M059J (cell line): ENCODE measurements at regions not wholly inside any gene's neighbourhood (a gene's known extent, or its start where the extent isn't known, plus 50 kb on each side); places are given as distances from the start of the nearest gene placed in this dataset.

Source experiments
- DNase-seq: peaks from one replicate; pipeline ENCODE4 v3.0.0-alpha.2; 2012; ENCODE audit warnings: low read depth

DNA sequence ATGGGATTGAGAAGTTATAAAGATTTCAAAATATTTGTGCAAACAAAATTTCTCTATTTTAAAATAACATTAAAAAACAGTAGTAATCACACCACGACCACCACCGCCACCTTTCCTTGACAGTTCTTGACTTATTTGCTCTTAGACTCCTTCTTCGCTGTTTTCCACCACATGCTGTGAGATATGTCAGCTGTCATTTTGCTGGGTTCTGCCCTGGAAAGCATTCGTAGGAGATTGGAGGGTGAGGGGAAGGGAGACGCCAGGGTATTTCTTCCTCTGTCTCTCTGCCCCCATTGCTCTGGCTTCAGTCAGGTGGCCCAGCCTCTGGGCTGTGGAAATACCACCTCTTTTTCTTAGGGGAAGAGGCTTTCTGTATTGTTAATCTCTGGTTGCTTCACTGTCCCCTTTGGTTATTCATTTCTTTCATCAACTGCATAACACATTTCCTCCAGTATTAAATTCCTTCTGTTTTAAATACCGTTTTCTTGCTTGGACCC, 186.2 kb downstream of the NEDD1 start:
- no peak for DNase-seq

DNA sequence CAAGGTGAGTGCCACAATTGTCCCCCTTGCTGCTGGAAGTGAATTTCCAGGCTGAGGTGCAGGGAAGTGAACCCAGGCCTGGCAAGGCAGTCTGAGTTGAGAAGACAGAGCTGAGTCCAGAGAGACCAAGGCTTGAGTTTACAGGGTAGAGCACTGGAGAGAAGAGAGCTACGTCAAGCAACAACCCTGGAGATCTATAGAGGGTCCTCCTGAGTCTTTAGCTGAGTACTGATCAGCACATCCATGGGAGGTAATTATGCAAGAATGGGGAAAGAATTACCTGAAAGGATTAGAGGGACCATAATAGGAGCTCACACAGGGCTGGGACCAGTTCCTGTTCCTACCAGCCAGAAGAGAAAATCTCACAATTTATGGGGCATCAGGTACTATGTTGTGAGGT, 190.7 kb downstream of the NEDD1 start:
- no peak for DNase-seq

DNA sequence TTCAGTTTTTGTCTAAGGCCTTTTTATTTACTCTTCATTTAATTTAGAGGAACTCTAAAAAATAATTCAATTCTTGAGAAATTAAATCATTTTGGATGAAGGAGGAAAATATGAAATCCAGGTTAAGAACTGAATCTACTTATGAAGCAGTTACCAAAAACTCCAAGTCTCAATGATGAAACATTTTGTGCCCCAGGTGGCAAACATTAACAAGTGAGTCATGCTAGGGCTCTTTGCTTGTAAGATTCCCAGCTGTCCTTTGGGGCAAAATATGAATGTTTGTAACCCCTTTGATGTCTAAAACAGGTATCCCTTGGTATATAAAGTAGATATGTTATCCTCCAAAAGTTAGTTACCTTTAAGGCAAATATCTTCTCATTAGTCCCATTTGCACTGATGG, 202.4 kb downstream of the NEDD1 start:
- DNase-seq = no peak

DNA sequence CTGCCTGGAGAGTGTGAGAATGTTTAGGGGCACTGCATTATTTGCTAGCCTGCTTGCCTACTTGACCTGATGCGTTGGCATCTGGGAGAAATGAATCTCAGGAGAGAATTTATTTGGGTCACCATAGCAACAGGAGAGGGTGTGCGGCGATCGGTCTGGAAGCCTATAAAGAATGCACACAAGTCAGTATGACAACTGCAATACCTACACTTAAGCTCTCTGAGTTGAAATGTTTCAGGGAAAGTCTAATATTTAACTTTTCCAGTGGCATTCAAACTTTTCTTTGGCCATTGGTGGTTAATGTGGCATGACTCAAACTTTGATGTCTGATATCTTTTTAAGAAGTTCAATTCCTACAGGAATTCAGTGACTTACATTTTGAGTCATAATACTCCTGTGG, 205.1 kb downstream of the NEDD1 start:
- DNase-seq = no peak

DNA sequence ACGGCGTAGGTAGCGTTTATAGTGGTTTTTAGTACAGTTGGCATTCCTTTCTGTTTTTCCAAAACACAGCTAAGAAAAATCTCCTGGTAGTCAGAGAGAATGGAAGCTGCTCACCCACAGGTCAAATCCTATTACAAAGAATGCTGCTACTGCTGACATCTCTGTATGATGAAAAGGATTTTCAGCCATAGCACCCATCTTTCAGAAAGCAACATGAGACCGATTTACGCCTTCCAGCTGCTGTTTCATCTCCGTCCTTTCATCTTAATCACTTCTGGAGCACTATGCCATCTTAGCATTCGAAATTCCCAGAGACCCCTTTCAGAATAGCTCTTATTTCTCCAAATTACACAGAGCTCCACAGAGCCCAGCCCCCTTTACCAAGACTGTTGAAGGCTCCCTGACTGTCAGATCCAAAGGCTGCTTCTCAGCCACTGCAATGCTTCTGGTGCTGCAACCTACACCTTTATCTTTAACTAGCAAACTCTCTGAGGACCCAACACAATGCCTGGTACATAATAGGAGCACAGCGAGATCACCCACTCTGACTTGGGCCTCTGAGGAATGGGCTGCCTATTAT, 211.8 kb downstream of the NEDD1 start:
- no peak for DNase-seq

DNA sequence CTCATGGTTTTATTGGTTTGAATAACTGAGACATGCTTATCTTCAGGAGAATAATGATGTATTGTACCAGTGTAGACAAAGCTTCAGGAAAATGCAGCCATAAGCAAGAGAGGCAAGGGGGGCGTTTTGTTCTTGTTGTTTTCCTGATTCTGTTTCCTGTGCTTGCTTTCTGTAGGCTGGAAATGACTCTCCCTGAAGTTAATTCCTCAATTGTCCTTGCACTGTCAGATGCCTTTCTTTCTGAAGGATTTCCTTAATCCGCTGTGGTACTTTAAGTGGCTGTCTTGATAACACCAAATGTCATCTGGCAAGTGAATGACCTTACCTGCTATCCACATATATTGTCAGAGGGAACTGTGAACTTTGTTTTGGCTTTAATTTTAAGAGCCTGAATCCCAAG, 220.0 kb downstream of the NEDD1 start:
- no peak for DNase-seq

DNA sequence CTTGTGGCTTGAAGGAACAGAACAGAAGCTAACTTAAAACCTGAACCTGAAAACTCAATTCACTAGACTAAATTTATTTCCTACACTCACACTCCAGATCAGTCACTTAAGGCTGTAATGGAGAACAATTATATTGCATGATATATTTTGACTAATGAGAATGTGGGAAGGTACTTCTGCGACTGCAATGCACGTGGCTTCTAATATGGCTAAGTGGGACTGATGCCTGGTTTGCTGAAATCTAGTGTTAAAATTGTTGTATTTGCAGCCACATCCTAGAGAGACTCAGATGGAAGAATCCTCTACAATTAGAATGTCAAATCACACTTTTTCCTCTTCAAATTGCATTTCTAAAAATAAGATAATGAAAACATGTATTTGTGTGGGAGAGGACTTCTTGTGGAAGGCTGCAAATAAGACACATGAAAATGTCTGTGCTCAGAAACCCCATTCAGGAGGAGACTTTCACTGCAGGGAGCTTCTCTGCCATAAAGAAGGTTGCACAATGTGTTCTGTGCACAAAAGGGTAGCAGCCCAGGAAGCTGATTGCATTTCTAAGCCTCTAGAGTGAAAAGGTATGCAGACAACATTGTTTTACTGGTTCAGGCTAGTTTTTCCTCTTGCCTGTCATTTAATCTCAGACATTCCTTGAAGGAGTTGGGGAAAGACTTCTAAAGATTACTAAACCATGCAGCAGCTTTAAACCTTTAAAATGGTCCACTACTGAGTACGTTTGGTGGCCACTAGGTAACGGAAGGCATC, 224.3 kb downstream of the NEDD1 start:
- DNase-seq = no peak

DNA sequence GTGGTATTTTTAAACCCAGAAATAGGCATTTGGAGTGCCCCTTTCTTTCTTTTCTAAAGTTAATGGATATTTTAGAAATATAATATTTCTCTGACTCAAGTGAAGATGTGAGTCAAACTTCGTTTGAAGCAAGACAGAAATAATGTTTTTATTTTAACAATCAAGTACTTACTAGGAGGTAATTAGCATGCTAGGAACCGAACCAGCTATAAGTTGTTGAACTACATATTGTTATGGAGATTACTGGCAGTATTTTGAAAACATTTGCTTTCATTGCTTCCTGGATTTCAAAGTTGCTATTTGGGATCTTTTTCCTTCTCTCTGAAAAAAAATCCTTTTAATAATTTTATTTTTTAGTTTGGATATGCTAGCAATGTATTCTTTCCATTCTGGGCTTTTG, 225.2 kb downstream of the NEDD1 start:
- DNase-seq = no peak

DNA sequence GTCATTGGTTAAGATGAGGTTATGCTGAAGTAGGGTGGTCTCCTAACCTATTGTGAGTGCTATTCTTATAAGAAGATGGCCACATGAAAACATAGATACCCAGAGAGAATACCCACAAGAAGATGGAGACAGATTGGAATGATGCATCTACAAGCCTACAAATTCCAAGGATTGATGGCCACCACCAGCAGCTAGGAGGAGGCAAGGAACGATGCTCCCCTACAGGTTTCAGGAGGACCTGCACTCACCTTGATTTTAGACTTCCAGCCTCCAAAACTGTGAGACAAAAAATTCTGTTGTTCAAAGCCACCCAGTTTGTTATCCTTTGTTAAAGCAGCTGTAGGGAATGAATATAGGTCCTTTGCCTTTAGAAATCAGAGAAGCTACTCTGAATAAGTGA, 227.4 kb downstream of the NEDD1 start:
- no peak for DNase-seq

DNA sequence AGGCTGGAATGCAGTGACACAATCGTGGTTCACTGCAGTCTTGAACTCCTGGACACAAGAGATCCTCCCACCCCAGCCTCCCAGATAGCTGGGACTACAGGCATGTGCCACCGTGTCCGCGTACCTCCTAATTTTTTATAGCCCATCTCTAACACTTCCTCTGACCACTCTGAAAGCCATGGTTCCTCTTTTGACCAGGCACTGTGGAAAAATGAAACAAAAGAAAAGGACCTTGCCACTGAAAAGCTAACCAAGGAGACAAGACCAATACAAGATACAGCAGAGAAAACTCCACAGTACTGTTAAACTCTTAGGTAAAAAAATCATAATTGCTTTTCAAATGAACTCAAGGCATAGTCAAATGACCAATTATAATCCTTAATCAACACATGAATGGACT, 233.3 kb downstream of the NEDD1 start:
- DNase-seq = no peak

DNA sequence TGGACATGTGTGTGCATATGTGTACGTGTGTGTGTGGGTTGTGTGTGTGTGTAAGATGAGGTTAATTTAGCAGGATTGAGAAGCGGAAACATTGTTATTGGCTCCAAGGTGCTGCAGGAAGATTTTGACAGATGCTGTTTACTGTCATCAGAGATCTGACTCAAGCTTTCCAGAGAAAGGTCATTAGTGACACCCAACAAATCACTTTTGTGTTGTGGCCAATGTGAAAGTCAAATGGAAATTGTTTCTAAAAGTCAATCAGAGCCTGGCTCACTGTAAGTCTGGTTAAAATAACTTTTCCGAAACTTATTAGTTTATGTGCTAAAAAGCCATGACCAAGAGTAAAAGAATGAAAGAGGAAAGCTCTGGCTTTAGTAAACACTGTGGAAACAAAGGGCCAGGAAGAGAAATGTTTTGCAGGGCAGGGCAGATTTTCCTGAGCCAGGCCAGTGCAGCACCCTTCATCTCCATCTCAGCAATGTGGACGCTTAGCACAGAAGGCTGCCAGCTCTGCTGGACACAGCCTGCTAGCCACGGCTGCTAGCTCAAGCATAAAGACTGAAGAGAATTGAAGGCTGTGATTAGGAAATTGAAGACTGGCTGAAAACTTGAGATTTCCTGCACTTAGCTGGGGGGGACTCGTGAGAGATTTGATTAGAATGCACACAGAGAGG, 235.8 kb downstream of the NEDD1 start:
- no peak for DNase-seq

DNA sequence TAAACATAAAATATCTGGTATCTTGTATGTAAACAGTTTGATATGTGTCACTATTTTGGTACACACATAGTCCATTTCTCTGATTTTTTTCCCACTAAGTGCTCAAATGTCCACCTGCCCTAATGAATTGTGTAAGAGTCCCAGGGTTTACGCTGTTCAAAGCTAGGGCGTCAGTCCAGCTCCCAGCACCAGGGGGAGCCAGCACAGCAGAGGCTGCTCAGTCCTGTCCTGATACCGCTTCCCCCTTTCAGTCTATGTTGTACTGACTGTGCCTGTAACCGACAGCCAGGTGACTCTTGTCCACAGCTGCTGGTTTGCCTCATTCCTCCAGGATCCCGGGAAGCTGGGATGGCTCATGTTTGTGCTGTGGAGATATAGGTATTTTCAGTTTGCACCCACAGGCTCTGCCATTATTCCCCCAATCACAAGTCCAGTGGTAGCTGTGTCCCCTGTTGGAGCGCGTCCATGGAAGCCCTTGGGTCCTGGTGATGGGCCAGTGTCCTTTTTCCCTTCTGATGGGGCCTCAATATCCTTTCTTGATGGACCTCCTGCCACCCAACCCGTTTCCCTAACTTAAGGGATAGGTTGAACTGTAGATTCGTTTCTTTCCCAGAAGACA, 242.0 kb downstream of the NEDD1 start:
- DNase-seq = peak; percentile 41

DNA sequence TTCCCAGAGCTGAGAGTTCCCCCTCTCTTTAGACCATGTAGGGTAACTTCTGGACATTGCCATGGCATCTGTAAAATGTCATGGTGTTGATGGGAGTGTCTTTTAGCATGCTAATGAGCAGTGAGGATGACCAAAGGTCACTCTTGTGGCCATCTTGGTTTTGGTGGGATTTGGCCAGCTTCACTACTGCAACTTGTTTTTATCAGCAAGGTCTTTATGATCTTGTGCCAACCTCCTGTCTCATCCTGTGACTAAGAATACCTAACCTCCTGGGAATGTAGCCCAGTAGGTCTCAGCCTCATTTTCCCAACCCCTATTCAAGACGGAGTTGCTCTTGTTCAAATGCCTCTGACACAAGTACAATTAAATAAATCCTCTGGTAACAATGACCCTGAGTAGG, 244.4 kb downstream of the NEDD1 start:
- DNase-seq = peak; percentile 59

DNA sequence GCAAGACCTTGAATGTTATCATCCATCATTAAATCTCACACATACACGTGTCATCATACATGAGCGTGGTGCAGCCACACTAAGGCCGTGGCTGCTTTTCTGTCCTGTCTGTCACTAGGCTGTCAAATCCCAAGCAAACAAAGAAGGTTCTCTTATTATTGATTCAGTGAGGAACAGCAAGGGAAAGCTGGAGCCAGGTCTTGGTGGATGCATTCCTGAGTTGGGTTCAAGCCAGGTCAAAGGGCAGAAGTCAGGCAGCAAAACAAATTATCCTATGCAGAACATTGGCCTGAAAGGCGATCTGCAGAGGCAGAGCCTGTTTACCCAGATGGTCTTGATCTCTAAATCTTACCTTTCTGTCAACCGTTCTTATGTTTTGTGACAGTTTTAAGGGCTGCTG, 252.3 kb downstream of the NEDD1 start:
- DNase-seq = no peak

DNA sequence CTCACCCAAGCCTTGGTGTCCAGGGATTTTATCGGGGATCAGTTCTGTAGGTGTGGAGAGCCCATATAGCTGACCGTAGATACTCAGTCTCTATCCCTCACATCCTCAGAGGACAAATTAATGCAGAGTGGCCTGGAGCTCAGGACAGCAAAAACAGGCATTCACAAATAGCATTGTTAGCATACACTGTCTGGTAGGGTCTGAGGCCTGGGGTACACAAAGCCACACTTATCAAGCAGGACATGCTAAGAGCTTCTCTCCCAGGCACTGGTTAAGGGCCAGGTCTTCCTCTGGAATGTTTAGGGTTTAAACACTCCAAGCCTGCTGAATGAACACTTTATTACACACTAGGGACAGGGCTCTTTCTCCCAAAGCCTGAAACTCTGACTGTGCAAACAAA, 253.2 kb downstream of the NEDD1 start:
- DNase-seq = no peak

DNA sequence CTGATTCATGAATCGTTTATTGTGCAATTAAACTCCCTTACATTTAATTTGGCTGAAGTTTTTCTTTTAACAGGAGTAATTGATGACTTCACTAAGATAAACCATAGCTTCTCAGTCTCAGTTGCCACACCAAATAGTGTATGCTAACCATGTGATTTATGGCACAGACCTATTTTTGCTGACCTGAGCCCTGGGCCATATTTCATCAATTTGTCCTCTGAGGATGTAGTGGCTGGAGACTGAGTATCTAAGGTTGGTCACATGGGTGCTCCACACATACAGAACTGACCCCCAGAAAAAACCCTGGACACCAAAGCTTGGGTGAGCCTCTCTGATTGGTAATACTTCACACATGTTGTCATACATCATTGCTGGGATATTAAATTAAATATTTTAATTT, 255.1 kb downstream of the NEDD1 start:
- no peak for DNase-seq

DNA sequence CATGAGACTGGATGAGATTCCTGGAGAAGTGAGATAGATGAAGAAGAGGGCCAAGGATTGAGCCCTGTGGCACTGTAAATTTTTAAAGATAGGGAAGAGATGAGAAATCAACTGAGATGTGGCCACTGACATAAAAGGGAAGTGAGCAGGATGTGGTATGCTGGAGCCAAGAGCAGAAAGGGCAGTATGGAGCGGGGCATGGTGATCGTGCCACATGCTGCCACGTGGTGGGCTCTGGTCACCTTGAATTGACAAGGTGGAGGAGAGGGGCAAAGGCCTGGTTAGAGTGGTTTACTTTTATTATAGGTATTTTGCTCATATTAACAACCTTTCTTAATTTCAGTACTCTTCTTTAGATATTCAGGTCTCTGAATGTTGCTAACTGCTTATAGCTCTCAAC, 257.9 kb downstream of the NEDD1 start:
- no peak for DNase-seq

DNA sequence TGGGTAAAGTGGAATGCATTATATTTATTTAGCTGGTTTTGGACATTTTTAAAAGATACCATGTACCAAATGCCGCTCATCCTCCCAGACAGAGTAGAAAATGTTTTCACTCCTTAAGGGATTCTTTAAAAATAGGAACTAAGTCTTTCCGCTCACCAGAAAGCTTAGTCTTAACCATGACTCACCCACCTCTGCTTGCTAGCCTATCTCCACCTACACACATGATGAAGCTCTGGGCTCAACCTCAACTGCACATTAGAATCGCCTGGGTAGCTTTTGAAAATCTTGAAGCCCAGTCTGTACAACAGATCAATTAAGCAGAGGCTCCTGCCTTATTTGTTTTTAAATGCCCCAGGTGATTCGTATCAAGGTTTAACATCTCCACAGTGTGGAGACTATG, 260.5 kb downstream of the NEDD1 start:
- DNase-seq = peak; percentile 15

DNA sequence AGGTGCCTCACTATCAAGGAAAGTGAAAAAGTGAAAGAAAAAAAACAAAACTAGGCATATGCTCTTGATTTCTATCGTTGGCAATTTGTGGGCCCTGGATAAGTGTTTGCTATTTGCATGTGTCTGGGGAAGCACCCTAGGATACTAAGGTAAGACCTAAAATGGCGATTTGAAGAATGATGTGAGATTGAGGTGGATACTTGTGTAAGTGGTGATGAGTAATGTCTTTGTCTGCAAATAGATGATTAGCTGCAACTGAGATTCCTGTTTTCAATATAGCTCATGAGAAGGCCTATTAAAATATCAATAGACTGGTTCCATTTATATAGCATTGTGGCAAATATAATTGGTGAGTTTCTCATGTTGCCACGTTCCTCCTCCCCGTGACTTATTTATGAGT, 261.7 kb downstream of the NEDD1 start:
- no peak for DNase-seq

DNA sequence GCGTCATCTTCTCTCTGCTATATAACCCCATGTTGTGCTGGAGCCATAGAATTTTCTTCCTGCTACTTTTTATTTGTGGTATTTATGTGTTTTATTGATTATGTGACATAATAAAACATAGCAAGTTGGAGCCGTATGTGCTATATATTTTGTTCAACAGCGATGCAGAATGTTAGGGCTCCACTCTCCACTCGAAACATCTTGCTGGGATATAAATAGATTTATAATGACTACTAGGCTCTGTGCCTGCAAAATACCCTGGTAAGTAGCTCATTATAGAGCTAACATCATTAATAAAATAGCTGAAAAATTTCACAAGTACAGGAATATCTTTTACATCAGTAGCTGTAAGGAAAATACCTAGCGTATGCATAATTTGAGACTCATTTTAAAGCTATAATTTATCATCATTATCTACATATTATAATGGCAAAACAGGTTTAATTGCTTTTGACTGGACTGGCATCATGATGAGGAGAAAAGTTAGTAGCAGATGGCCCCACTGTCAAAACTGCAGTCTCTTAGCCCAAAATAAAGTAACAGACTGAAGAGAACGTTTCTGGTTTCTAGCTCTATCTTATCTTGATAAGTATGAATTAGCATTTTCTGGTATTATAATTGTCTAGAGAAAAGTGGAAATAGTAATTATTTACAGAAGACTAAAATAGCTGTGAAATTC, 263.0 kb downstream of the NEDD1 start:
- no peak for DNase-seq

DNA sequence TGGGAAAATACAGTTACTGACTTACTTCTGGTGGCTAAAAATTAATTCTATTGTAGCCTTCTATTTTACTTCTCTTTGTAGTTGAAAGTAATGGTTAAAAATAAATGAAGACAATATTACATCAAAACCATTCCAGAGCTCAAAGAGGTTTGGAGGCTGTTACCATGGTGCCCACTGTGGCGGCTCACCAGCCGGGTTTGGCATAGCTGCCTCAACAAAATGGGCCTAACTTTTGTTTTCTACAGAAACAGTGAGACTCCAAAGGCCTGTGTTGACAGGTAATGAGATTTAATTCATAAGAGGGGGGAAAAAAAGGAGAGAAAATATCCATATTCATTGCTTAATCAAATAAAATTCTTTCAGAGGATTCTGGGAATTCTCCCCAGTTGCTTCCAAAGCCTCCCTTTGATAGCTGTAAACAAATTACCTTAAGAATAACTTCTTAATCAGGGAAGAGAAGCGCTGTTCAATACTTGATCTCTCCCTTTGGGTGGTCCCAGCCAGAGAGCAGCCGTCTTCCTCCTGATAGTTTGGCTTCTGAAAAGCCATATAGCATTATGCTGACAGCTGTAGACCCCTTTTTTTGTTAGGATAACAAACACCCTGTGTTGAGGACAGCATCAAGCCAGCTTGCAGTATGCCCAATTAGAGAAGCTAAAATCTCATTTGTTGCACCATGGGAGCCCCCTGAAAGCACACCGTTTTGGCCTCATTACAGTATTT, 266.8 kb downstream of the NEDD1 start:
- no peak for DNase-seq

DNA sequence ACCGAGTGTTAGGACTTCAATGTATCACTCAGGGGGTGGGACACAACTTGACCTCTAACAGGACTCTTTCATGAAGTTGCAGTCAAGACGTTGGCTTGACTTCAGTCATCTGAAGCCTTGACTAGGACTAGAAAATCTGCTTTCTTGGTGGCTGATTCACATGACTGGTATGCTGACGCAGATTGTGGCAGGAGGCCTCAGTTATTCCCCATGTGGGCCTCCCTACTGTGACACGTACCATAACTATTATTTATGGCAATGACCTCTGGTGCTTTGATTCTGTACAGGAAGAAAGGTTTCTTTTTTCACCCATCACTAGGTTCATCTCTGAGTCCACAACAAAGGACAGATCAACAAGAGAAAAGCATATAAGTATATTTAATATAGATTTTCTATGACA, 270.4 kb downstream of the NEDD1 start:
- DNase-seq = peak; percentile 54
